ENCODE measurements at regions not wholly inside any gene's neighbourhood (a gene's known extent, or its start where the extent isn't known, plus 50 kb on each side); places are given as distances from the start of the nearest gene placed in this dataset.
A peak's percentile ranks its signal among the peaks of the same experiment; 100 is the strongest.

DNA sequence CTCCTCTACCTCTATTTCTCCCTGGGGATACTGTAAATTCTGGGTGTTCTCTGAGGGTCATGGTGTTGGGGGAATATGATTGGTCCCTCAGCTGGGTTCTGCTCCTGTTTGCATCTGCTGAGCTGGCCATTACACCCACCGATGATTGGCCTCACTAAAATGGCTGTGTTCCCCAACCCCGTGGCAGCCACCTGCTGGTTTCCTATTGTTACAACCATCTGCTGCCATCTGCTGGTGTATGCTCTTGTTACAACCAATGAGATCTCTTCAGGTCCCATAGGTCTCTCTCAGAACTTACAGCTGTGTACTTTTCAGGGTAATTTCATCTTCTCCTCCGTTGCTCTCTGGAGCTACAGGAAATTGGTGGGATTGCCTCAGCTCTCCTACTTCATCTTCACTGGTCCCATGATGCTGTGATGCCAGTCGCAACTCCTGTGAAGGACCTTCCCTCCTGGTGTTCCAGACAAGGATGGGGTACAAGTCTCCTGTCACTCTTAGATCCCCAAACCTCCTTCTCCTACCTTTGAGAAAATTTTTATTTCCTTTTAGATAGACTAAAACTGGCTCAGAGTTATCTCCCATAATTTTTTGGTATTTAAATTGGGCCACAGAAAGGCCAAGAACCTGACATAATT lies 303.5 kb upstream of the SMIM30 start:
- TF ChIP-seq, protein P1, sequence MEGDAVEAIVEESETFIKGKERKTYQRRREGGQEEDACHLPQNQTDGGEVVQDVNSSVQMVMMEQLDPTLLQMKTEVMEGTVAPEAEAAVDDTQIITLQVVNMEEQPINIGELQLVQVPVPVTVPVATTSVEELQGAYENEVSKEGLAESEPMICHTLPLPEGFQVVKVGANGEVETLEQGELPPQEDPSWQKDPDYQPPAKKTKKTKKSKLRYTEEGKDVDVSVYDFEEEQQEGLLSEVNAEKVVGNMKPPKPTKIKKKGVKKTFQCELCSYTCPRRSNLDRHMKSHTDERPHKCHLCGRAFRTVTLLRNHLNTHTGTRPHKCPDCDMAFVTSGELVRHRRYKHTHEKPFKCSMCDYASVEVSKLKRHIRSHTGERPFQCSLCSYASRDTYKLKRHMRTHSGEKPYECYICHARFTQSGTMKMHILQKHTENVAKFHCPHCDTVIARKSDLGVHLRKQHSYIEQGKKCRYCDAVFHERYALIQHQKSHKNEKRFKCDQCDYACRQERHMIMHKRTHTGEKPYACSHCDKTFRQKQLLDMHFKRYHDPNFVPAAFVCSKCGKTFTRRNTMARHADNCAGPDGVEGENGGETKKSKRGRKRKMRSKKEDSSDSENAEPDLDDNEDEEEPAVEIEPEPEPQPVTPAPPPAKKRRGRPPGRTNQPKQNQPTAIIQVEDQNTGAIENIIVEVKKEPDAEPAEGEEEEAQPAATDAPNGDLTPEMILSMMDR (conservative IDR thresholded peaks at IDR 0.05), result peak; percentile 92
- TF ChIP-seq ZFX (IDR thresholded peaks at IDR 0.05), result no peak

All from C4-2B (cell line).